OCI-LY7 (cell line): ENCODE measurements at regions not wholly inside any gene's neighbourhood (a gene's known extent, or its start where the extent isn't known, plus 50 kb on each side); places are given as distances from the start of the nearest gene placed in this dataset.

Experiments used
- BruUV-seq: library from RNA; stranded (reverse); fragments of 400-500 nt; replicated peaks from 2 replicates; lab custom pipeline; 2021; lab: Mats Ljungman, UMichigan
- CTCF ChIA-PET: fragments of 300-600 bp; sonication (Branson Sonifier 250); formaldehyde crosslinking; loops from one replicate; lab custom pipeline; 2022; ENCODE audit warnings: antibody characterized with exemption; ENCODE audit not compliant: unreplicated experiment; lab: Charles Lee
- POLR2A ChIA-PET: fragments of 300-600 bp; sonication (Branson Sonifier 250); formaldehyde crosslinking; loops from one replicate; lab custom pipeline; 2022; ENCODE audit warnings: antibody characterized with exemption; lab: Charles Lee
- DNase-seq: peaks from one replicate; pipeline ENCODE4 v3.0.0-alpha.2; 2015; ENCODE audit warnings: low spot score
- H2AFZ ChIP-seq: fragments of 200-600 bp; sonication (generic), shearing (Covaris generic); 2 replicates; pipeline ENCODE4 v1.6.1; 2014; ENCODE audit warnings: mild to moderate bottlenecking, antibody characterized with exemption, low read length, moderate library complexity
- H3K27ac ChIP-seq: fragments of 200-600 bp; sonication (generic); 2 replicates; pipeline ENCODE4 v1.5.1; 2014; ENCODE audit warnings: mixed run types, low read depth, mild to moderate bottlenecking, moderate library complexity, low read length, inconsistent platforms; ENCODE audit not compliant: poor library complexity, severe bottlenecking
- H3K36me3 ChIP-seq: fragments of 200-600 bp; sonication (generic); 2 replicates; pipeline ENCODE4 v1.6.1; 2014; ENCODE audit warnings: mild to moderate bottlenecking, antibody characterized with exemption, low read length, moderate library complexity, mixed read lengths; ENCODE audit not compliant: insufficient read depth
- H3K4me1 ChIP-seq: fragments of 200-600 bp; sonication (generic); 2 replicates; pipeline ENCODE4 v1.5.1; 2014; ENCODE audit warnings: mild to moderate bottlenecking, low read length; ENCODE audit not compliant: insufficient read depth, poor library complexity, severe bottlenecking
- H3K4me2 ChIP-seq: fragments of 200-600 bp; sonication (generic); 2 replicates; pipeline ENCODE4 v1.6.1; 2014; ENCODE audit warnings: mild to moderate bottlenecking, low read length
- H3K4me3 ChIP-seq: fragments of 200-600 bp; sonication (generic); 2 replicates; pipeline ENCODE4 v1.5.1; 2014; ENCODE audit warnings: mild to moderate bottlenecking, low read depth, low read length; ENCODE audit not compliant: poor library complexity, severe bottlenecking
- H3K79me2 ChIP-seq: fragments of 200-600 bp; sonication (generic); 2 replicates; pipeline ENCODE4 v1.6.1; 2016; ENCODE audit warnings: low read depth, mild to moderate bottlenecking, low read length, moderate library complexity, mixed read lengths; ENCODE audit not compliant: insufficient read depth
- H3K9me2 ChIP-seq: fragments of 200-600 bp; sonication (generic); 2 replicates; pipeline ENCODE4 v1.6.1; 2016; ENCODE audit warnings: mild to moderate bottlenecking, low read length, mixed read lengths; ENCODE audit not compliant: insufficient read depth
- H3K9me3 ChIP-seq: fragments of 200-600 bp; sonication (generic); 2 replicates; pipeline ENCODE4 v1.6.1; 2014; ENCODE audit warnings: mild to moderate bottlenecking, mixed run types, low read length, mixed read lengths
- H4K20me1 ChIP-seq: fragments of 200-600 bp; sonication (generic); 2 replicates; pipeline ENCODE4 v1.6.1; 2014; ENCODE audit warnings: mild to moderate bottlenecking, antibody characterized with exemption, low read length, moderate library complexity, mixed read lengths; ENCODE audit not compliant: insufficient read depth
- CTCF ChIP-seq: fragments of 200-600 bp; sonication (generic); conservative IDR thresholded peaks from 2 replicates; pipeline ENCODE4 v1.5.1; 2014; ENCODE audit warnings: mild to moderate bottlenecking, antibody characterized with exemption, low read length, moderate library complexity, mixed read lengths
- EZH2phosphoT487 ChIP-seq: fragments of 200-600 bp; sonication (generic); IDR thresholded peaks from 2 replicates; pipeline ENCODE4 v1.6.1; 2018; ENCODE audit warnings: low read depth, borderline replicate concordance, mild to moderate bottlenecking, mixed run types, antibody characterized with exemption, low read length, moderate library complexity, mixed read lengths
- intact Hi-C: fragments of 100-400 bp; cut with micrococcal nuclease; formaldehyde crosslinking; loops from one replicate; pipeline ENCODE4 v1.10.0; 2022; ENCODE audit not compliant: unreplicated experiment

GRCh38 chr16:86342161-86342834 lies 168.0 kb upstream of the FOXF1 start:
- Histone ChIP-seq H3K9me2 (no peaks in the 10 kb centered on the region), H3K27ac (no peak overlapping the region), H3K79me2 (no peaks in the 10 kb centered on the region), H2AFZ (no peak overlapping the region), H3K4me1 (no peaks in the 10 kb centered on the region), H4K20me1 (no peaks in the 10 kb centered on the region), H3K4me2 (no peak overlapping the region), H3K36me3 (no peaks in the 10 kb centered on the region), H3K9me3 (no peaks in the 10 kb centered on the region), H3K4me3 (no peak overlapping the region)
- ChIA-PET CTCF (interaction anchor here (0.5 kb wide), 1 partner anchor 124 kb away, joined by 4 read pairs; no protein-coding TSS in a partner anchor), POLR2A (no interaction called here)
- intact Hi-C loops: no loop called here
- TF ChIP-seq EZH2phosphoT487 (no peak), CTCF (no peak)
- no TSS peak for BruUV-seq
- DNase-seq: no peak

- POLR2A ChIA-PET: no interaction called here
- no peak for DNase-seq
- intact Hi-C loops: no loop called here
- Histone ChIP-seq H3K9me2 (no peaks in the 10 kb centered on the region), H3K4me2 (no peak overlapping the region), H3K79me2 (no peaks in the 10 kb centered on the region), H3K9me3 (no peaks in the 10 kb centered on the region), H3K4me3 (no peak overlapping the region), H3K27ac (no peak overlapping the region), H2AFZ (no peak overlapping the region), H4K20me1 (no peaks in the 10 kb centered on the region), H3K36me3 (no peaks in the 10 kb centered on the region), H3K4me1 (no peaks in the 10 kb centered on the region)
- CTCF ChIA-PET: no interaction called here
- TF ChIP-seq EZH2phosphoT487 (no peak), CTCF (no peak)
- no TSS peak for BruUV-seq
Measured at GRCh38 chr16:86343027-86343795, 167.1 kb upstream of the FOXF1 start.
